ENCODE measurements at regions not wholly inside any gene's neighbourhood (a gene's known extent, or its start where the extent isn't known, plus 50 kb on each side); places are given as distances from the start of the nearest gene placed in this dataset.

- Mint-ChIP-seq H3K4me1 (peaks cover 30% of the 10 kb centered on the region), H3K27me3 (ENCODE audit: low read depth) (no peaks in the 10 kb centered on the region), H3K27ac (ENCODE audit: unreplicated experiment) (peak overlapping the region; percentile 21), H3K36me3 (ENCODE audit: low read depth) (no peaks in the 10 kb centered on the region), H3K4me3 (no peak overlapping the region), H3K9me3 (peaks cover 3% of the 10 kb centered on the region)
- no peak for TF ChIP-seq CTCF (conservative IDR thresholded peaks at IDR 0.05)
- DNase-seq (ENCODE audit: low read depth, low spot score): no peak
These were observed 115.6 kb upstream of the ADAMTS5 start for GRCh38 chr21:27082431-27083010.

DNA sequence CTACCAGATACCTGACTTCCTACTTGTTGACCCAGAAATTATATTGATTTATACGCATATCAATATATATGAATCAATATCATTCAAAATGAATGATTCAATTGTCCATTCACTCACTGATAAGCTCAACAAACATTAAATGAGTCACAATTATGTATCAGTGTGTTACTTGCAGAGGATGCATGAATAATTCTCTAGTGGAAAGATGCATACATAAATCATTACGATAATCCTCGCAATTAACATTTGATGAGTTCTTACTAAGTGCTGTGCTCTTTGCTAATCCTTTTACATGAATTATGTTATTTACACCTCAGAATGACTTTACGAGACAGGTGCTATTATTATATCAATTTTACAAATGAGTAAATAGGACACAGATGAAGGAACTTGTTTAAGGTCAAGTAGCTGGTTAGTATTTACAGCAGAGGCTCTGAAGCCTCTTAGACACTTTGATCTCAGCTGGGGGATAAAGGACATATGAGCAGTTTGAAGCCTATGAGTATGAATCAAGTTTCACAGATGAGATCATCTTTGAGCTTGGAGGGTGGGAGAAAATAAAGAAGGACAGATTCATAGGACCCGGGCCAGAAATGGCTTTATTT lies 112.8 kb upstream of the ADAMTS5 start:
- H3K27ac Mint-ChIP-seq (ENCODE audit: unreplicated experiment): no peak overlapping the region
- no peaks in the 10 kb centered on the region for H3K36me3 Mint-ChIP-seq (ENCODE audit: low read depth)
- peaks cover 3% of the 10 kb centered on the region for H3K9me3 Mint-ChIP-seq
- peaks cover 30% of the 10 kb centered on the region for H3K4me1 Mint-ChIP-seq
- no peak for TF ChIP-seq CTCF (conservative IDR thresholded peaks at IDR 0.05)
- H3K27me3 Mint-ChIP-seq (ENCODE audit: low read depth): no peaks in the 10 kb centered on the region
- H3K4me3 Mint-ChIP-seq: no peak overlapping the region
- no peak for DNase-seq (ENCODE audit: low read depth, low spot score)

- H3K4me3 Mint-ChIP-seq: no peak overlapping the region
- H3K27me3 Mint-ChIP-seq (ENCODE audit: low read depth): no peaks in the 10 kb centered on the region
- H3K9me3 Mint-ChIP-seq: peaks cover 3% of the 10 kb centered on the region
- peaks cover 30% of the 10 kb centered on the region for H3K4me1 Mint-ChIP-seq
- no peak for DNase-seq (ENCODE audit: low read depth, low spot score)
- no peaks in the 10 kb centered on the region for H3K36me3 Mint-ChIP-seq (ENCODE audit: low read depth)
- TF ChIP-seq CTCF (conservative IDR thresholded peaks at IDR 0.05): no peak
- no peak overlapping the region for H3K27ac Mint-ChIP-seq (ENCODE audit: unreplicated experiment)
These were observed 112.0 kb upstream of the ADAMTS5 start for GRCh38 chr21:27078915-27079314.

DNA sequence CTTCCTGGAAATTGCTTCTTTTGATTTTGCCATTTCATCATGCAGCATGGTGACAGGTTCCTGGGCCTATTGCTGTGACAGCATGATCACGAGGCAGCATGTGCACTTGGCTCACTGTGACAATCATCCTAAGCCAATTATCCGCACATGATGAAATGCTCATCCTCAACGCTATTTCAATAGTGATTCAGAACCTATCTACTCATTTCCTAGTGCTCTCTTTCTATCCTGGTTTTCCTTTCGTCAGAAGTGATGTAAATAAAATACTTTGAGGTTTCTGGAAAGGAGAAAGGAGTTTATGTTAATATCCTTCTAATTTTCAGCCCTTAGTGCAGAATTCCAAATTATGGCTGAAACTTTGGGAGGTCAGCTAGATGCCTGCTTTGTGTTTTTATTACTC lies 110.6 kb upstream of the ADAMTS5 start:
- Mint-ChIP-seq H3K4me1 (peaks cover 27% of the 10 kb centered on the region), H3K27ac (ENCODE audit: unreplicated experiment) (no peak overlapping the region), H3K9me3 (peaks cover 3% of the 10 kb centered on the region), H3K27me3 (ENCODE audit: low read depth) (no peaks in the 10 kb centered on the region), H3K4me3 (no peak overlapping the region), H3K36me3 (ENCODE audit: low read depth) (no peaks in the 10 kb centered on the region)
- no peak for DNase-seq (ENCODE audit: low read depth, low spot score)
- no peak for TF ChIP-seq CTCF (conservative IDR thresholded peaks at IDR 0.05)

DNA sequence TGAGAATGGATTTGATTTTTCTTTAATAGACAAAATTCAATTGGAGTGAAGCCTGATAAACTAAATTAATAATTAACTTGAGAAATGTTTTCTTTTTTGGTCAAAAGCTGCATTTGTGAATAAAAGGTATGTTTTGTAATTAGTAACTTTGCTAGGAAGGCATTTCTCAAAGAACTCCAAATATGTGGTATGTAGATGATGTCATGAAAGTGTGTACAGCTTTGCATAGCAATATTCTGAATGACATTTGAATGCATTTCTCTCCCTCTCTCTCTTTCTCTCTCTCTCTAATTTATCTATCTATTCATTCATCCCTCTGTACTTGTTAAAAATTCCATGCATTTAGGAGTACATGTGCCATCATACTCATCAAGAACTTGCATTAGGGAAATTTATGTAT lies 109.1 kb upstream of the ADAMTS5 start:
- Mint-ChIP-seq H3K36me3 (ENCODE audit: low read depth) (no peaks in the 10 kb centered on the region), H3K9me3 (peaks cover 3% of the 10 kb centered on the region), H3K4me1 (peaks cover 21% of the 10 kb centered on the region), H3K27me3 (ENCODE audit: low read depth) (no peaks in the 10 kb centered on the region), H3K4me3 (no peak overlapping the region), H3K27ac (ENCODE audit: unreplicated experiment) (no peak overlapping the region)
- TF ChIP-seq CTCF (conservative IDR thresholded peaks at IDR 0.05): no peak
- no peak for DNase-seq (ENCODE audit: low read depth, low spot score)

All from neural crest cell (in vitro differentiated cells).